Tibial nerve (tissue), 4 donors: ENCODE measurements at regions not wholly inside any gene's neighbourhood (a gene's known extent, or its start where the extent isn't known, plus 50 kb on each side); places are given as distances from the start of the nearest gene placed in this dataset.

ENCODE experiments used
- CTCF ChIP-seq, 5 experiments: fragments of 200-600 bp in 3 of 5; fragments of 450-650 bp in 2 of 5; sonication (generic) in 3 of 5; IDR thresholded peaks; one replicate each; pipeline ENCODE4 v1.5.1; 2016 to 2019; ENCODE audit warnings: antibody characterized with exemption in 5 of 5, mild to moderate bottlenecking in 3 of 5, moderate library complexity in 2 of 5
- EP300 ChIP-seq, 2 donors: sonication (generic); formaldehyde crosslinking; IDR thresholded peaks; one replicate each; pipeline ENCODE4 v1.6.1; 2017; ENCODE audit warnings: antibody characterized with exemption in 2 of 2, mild to moderate bottlenecking in 1 of 2

- no peak for TF ChIP-seq CTCF (IDR thresholded peaks at IDR 0.05)
- no peak for TF ChIP-seq EP300 (IDR thresholded peaks at IDR 0.05)
Observed at GRCh38 chr19:28292822-28293500, 920.0 kb downstream of the UQCRFS1 start.
